ENCODE measurements at regions not wholly inside any gene's neighbourhood (a gene's known extent, or its start where the extent isn't known, plus 50 kb on each side); places are given as distances from the start of the nearest gene placed in this dataset.

DNA sequence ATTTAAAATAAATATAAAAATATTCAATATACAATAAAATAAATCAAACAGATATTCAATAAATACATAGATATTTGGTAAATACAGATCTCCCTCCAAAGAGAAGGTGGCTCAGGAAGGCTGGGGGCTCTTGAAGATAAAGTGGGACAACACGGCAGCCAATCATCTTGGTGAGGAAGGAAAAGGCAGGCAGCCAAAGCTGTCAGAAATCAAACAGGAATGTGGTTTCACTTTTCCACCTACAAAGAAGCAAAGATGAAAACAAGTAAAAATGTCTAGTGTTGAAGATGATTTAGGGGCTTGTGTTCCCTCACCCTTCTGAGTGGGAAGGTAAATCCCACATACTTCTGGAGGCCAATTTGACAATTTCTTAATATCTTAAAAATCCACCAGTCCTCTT lies 85.7 kb downstream of the B3GNT2 start:
- TF ChIP-seq, protein P1, sequence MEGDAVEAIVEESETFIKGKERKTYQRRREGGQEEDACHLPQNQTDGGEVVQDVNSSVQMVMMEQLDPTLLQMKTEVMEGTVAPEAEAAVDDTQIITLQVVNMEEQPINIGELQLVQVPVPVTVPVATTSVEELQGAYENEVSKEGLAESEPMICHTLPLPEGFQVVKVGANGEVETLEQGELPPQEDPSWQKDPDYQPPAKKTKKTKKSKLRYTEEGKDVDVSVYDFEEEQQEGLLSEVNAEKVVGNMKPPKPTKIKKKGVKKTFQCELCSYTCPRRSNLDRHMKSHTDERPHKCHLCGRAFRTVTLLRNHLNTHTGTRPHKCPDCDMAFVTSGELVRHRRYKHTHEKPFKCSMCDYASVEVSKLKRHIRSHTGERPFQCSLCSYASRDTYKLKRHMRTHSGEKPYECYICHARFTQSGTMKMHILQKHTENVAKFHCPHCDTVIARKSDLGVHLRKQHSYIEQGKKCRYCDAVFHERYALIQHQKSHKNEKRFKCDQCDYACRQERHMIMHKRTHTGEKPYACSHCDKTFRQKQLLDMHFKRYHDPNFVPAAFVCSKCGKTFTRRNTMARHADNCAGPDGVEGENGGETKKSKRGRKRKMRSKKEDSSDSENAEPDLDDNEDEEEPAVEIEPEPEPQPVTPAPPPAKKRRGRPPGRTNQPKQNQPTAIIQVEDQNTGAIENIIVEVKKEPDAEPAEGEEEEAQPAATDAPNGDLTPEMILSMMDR (conservative IDR thresholded peaks at IDR 0.05 in 1 of 2, IDR thresholded peaks at IDR 0.05 in 1 of 2; ENCODE audit: low read depth in 1 of 2, low read length in 2 of 2) = no peak
- TF ChIP-seq EZH2 (IDR thresholded peaks at IDR 0.05; ENCODE audit: low read length, missing control alignments) = no peak

Data from fibroblast of lung (primary cell).